ENCODE measurements at regions not wholly inside any gene's neighbourhood (a gene's known extent, or its start where the extent isn't known, plus 50 kb on each side); places are given as distances from the start of the nearest gene placed in this dataset.
"Not testable (repeated sequence)": the region's sequence is repeated elsewhere in the genome, so short reads cannot be mapped to it uniquely, and the experiment has no call there.

- no peak for DNase-seq
Measured at GRCh38 chr1:47523835-47524215, 86.0 kb downstream of the FOXD2 start.

- DNase-seq = no peak
Measured at GRCh38 chr1:47524272-47524671, 86.4 kb downstream of the FOXD2 start.

- DNase-seq = no peak
Measured at GRCh38 chr1:47527653-47528272, 89.9 kb downstream of the FOXD2 start.

- no peak for DNase-seq
Measured at GRCh38 chr1:47529520-47530098, 91.8 kb downstream of the FOXD2 start.

GRCh38 chr1:47532921-47533792, 95.3 kb downstream of the FOXD2 start:
- no peak for DNase-seq

- no peak for DNase-seq
Measured at GRCh38 chr1:47533793-47534328, 96.0 kb downstream of the FOXD2 start.

- DNase-seq = no peak
Measured at GRCh38 chr1:47534436-47534835, 96.6 kb downstream of the FOXD2 start.

- no peak for DNase-seq
Measured at GRCh38 chr1:47536646-47537118, 98.8 kb downstream of the FOXD2 start.

GRCh38 chr1:47537268-47537667, 99.4 kb downstream of the FOXD2 start:
- no peak for DNase-seq

- DNase-seq = no peak
Measured at GRCh38 chr1:47537966-47538365, 100.1 kb downstream of the FOXD2 start.

GRCh38 chr1:47538530-47538929, 100.7 kb downstream of the FOXD2 start:
- not testable (repeated sequence) for DNase-seq

GRCh38 chr1:47541705-47542104, 103.9 kb downstream of the FOXD2 start:
- not testable (repeated sequence) for DNase-seq

- DNase-seq = not testable (repeated sequence)
Measured at GRCh38 chr1:47543089-47543488, 105.2 kb downstream of the FOXD2 start.

- DNase-seq = no peak
Measured at GRCh38 chr1:47545912-47546483, 108.2 kb downstream of the FOXD2 start.

GRCh38 chr1:47547753-47548573, 110.1 kb downstream of the FOXD2 start:
- no peak for DNase-seq

- no peak for DNase-seq
Measured at GRCh38 chr1:47548637-47549036, 110.8 kb downstream of the FOXD2 start.

- DNase-seq = no peak
Measured at GRCh38 chr1:47549532-47549931, 111.7 kb downstream of the FOXD2 start.

- no peak for DNase-seq
Measured at GRCh38 chr1:47550929-47551328, 113.1 kb downstream of the FOXD2 start.

- DNase-seq = no peak
Measured at GRCh38 chr1:47551971-47552528, 114.2 kb downstream of the FOXD2 start.

- no peak for DNase-seq
Measured at GRCh38 chr1:47554082-47554481, 116.2 kb downstream of the FOXD2 start.

- DNase-seq = no peak
Measured at GRCh38 chr1:47554901-47555300, 117.1 kb downstream of the FOXD2 start.

- no peak for DNase-seq
Measured at GRCh38 chr1:47555306-47555705, 117.5 kb downstream of the FOXD2 start.

All from CD4-positive, alpha-beta T cell treated with Interleukin-6 for 4 hours (primary cell).